Astrocyte of the cerebellum (primary cell): ENCODE measurements at regions not wholly inside any gene's neighbourhood (a gene's known extent, or its start where the extent isn't known, plus 50 kb on each side); places are given as distances from the start of the nearest gene placed in this dataset.

Experiments used
- DNase-seq: peaks from one replicate; pipeline ENCODE4 v3.0.0-alpha.2; 2011; ENCODE audit warnings: low read depth
- H3K4me3 ChIP-seq: 2 replicates; pipeline ENCODE4 v1.5.1; 2011; ENCODE audit warnings: mild to moderate bottlenecking, low read depth, low read length, moderate library complexity
- CTCF ChIP-seq: IDR thresholded peaks from 2 replicates; pipeline ENCODE4 v1.5.1; 2012; ENCODE audit warnings: low read length, low read depth, moderate library complexity, mild to moderate bottlenecking; ENCODE audit errors: missing control alignments
- in situ Hi-C: cut with HindIII; loops from 2 replicates; pipeline ENCODE4 v1.10.0; 2017; ENCODE audit warnings: low sequenced_read_pairs

DNA sequence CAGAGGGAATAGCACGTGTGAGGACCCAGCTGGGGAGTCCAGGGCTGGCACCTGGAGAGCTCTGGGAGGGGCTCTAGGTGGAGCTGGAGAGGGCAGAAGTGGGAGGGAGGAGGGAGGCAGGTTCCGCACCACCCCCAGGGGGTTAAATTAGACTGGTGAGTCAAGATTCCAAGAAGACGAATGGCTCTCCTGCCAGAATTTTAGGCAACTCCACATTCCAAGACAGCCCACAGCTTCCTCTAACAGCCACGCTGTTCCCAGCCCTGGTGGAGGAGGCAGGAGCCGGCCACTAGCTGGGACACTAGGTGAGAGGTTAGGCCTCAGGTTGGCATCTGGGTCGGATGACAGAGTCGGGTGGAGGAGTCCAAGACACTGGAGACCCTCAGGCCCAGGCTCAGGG is 60.2 kb downstream of the TFAP2C start:
- peak; percentile 16 for DNase-seq
- in situ Hi-C loops: no loop called here
- TF ChIP-seq CTCF: no peak
- H3K4me3 ChIP-seq: no peak overlapping the region

- TF ChIP-seq CTCF: no peak
- in situ Hi-C loops: no loop called here
Measured at GRCh38 chr20:56689852-56690485, 60.9 kb downstream of the TFAP2C start.

GRCh38 chr20:56690531-56691175 is 61.5 kb downstream of the TFAP2C start:
- TF ChIP-seq CTCF: no peak
- no peak overlapping the region for H3K4me3 ChIP-seq
- DNase-seq: no peak
- in situ Hi-C loops: no loop called here

More at GRCh38 chr20:56689852-56690485, 60.9 kb downstream of the TFAP2C start:
- H3K4me3 ChIP-seq: no peak overlapping the region
- DNase-seq: no peak

DNA sequence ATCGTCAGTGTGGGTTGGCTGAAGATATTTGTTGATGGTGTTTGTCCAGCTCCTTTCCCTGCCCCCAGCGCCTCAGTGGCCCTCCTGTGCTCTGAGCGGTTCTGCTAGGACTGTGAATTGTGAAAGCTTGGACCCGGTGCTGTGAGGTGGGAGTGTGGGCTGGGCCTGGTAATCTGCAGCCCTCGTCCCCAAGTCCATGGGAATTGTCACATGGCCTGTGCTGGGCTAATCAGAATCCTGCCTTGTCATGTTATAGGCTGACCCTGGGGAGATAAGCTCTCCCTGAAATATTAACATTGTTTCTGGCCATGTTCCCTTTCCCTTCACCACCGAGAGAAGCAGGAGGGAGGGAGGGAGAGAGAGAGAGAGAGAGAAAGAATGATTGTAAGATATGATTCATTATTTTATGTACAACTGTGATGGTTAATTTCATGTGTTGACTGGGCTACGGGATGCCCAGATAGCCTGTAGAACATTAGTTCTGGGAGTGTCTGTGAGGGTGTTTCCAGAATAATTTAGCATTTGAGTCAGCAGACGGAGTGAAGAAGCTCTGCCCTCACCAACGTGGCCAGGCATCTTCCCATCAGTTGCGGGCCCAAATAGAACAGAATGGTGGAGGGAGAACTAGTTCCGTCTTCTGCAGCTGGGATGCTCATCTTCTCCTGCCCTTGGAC is 62.4 kb downstream of the TFAP2C start:
- no peak for TF ChIP-seq CTCF
- in situ Hi-C loops: no loop called here
- no peak overlapping the region for H3K4me3 ChIP-seq
- no peak for DNase-seq

DNA sequence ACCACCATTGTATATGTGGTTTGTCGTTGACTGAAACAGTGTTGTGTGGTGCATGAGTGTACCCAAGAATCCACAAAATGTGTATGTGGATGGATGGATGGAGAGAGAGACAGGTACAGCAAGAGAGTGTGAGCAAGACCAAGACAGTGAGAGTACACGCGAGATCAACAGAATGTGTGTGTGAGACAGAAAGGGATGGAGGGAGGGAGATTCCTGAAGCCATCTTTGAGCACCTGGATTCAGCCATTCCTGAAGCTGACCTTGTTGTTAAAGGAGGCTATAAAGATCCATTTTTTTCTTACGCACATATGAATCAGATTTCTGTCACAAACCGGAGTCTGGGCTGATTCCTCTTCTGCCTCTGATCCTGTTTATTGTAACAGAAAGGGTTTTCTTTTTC is 64.1 kb downstream of the TFAP2C start:
- no peak overlapping the region for H3K4me3 ChIP-seq
- no peak for TF ChIP-seq CTCF
- no peak for DNase-seq
- in situ Hi-C loops: no loop called here

DNA sequence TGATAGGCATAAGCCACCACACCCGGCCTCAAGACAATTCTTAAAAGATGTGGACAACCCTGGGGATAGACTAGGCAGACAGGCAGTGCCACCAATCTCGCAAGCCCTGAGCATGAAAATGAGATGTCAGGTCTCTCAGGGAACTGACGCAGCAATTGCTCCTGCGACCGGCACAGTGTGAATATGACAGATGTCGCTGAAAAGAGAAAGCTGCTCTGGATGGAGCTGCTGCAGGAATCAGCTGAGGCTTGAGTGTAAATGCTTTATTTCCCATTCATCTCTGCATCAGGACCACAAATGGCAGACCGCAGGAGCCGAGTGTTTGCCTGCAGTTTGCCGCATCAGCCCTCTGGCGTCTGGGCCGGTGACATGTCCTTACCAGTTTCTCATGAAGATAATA is 68.4 kb downstream of the TFAP2C start:
- TF ChIP-seq CTCF: no peak
- in situ Hi-C loops: no loop called here
- no peak for DNase-seq
- no peak overlapping the region for H3K4me3 ChIP-seq
